ENCODE measurements at regions not wholly inside any gene's neighbourhood (a gene's known extent, or its start where the extent isn't known, plus 50 kb on each side); places are given as distances from the start of the nearest gene placed in this dataset.
"Not testable (repeated sequence)": the region's sequence is repeated elsewhere in the genome, so short reads cannot be mapped to it uniquely, and the experiment has no call there.

DNA sequence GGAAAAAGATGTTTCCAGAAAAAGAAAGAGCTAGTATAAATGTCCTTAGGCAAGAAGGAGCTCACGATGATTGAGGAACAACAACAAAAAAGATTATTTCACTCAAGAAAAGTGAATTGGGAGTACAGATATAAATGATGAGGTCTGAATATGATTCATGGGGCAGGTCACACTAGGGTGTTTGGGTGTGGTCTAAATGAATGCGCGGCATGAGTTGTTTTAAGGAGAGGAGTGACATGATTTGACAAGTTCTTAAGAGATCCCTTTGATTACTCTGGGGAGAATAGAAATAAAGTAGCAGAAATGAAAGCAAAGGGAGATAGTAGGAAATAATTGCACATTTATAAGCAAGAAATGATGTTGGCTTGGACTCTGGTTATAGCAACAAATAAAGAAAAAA lies 59.3 kb downstream of the NUTM2D start:
- DNase-seq (ENCODE audit: low read depth) = not testable (repeated sequence)

DNA sequence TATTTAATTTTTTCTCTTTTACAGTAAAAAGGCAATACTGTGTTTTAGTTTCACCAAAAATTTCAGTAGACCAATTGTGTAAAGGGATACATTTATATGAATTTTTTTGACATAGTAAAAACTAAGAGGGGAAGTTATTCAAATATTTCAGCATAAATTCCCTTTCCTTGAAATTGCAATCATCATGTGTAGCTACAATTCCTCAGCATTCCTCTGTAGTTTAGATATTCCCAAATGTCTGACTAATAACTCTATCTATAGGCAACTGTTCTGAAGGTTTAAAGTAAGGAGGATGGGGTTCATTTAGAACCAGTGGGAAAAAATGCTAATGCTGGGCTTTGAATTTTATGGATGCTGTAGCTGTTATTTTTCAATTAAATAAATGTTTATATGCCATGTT lies 65.1 kb downstream of the NUTM2D start:
- not testable (repeated sequence) for DNase-seq (ENCODE audit: low read depth)

DNA sequence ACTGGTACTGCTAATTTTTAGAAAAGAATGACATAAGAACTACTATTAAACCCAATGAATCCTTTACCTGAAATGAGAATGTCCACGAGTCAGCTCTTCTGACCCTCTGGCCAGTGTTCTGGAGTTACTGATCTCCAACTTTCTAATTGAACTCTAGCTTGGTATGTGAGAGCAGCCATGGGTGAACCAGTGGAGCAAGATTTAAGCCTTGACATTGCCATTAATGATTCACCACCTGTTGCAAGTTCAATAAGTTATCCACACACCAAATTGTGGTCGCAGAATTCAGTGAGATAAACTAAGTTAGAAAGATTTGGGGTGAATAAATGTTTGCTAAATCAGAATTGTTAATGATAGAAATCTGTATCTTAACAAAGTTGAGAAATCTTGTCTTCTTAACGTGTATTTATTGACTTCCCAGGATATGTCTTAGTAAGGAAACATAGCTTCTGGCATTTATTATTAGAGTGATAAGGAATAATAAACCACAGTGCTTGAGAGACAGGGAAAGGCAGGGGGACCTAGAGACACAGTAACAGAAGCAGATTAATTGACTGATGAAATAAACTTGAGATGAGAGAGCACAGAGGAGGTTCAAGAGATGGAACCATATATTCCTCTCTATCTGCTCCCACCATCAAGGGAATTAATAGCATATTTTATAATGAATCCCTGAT lies 67.3 kb downstream of the NUTM2D start:
- not testable (repeated sequence) for DNase-seq (ENCODE audit: low read depth)

DNA sequence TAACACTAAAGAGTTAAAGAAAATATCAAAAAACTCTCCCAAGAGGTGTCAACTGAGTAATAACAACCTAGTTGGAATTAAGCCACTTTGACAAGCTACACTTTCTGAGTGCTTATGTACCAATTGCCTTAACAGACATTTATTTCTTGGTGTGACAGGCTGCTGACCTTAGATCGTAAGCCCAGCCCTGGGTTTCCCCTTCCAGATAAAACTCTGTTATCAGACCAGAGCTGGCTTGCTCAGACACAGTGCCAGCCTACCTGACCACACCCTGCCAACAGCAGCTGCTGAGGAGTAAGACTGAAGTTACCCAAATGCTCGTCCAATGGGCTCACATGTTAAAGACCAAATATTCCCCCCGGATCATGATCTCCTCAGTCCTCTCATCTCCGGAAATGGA lies 70.9 kb upstream of the MINPP1 start:
- DNase-seq (ENCODE audit: low read depth) = not testable (repeated sequence)

DNA sequence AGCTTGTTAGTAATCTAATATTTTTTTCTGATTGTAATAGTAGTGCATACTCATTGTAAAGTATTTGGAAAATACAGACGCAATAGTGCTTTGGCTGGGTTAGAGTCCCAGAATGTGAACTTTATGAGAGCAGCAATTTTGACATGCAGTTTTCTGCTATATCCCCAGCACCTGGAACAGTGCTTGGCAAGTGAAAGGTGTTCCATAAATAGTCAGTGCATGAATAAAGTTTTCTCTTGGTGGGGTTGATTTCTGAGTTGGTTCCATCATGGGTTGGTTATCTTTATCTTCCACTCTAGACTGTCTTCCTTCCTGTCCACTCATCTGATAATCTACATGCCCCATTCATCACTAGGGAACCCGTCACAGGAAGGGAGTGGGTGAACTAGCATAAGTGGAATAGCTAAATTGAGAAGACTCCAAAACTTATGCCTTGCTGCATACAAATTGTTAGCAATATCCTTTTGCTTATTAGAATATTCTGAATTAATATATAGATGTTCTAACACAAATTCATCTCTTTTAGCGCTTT lies 69.3 kb upstream of the MINPP1 start:
- not testable (repeated sequence) for DNase-seq (ENCODE audit: low read depth)

DNA sequence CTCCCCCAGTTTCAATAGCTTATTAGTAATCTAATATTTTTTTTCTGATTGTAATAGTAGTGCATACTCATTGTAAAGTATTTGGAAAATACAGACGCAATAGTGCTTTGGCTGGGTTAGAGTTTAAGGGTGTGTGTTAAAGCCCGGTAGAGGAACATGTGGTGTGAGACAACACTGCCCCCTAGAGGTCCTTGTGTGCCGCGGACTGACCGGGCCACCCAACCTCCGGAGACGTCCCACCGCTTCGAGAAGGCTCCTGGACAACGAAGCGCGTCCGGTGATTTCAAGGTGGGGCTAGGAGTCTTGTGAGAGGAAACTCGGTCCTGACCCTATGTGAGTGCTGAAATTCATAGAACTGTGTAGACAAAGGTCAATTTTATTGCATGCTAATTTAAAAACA lies 68.6 kb upstream of the MINPP1 start:
- peak; percentile 1 for DNase-seq (ENCODE audit: low read depth)

DNA sequence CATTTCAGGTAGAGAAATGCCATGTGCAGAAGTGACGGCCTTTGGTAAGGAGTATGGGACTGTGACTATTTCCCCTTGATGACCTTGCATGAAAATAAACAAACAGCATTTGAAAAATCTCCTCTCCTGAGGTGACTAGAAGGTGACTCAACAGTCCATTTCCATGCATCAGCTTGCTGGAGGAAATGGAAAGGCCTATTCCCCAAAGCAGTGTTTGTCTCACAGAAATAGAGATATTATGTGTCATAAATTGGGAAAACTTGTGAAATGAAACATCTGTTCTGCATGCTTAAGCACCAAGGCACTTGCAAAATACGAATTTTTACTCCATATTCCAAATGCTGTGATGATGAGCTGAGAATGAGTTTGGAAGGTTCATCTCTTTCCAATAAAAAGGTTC lies 67.2 kb upstream of the MINPP1 start:
- not testable (repeated sequence) for DNase-seq (ENCODE audit: low read depth)
